ENCODE measurements at regions not wholly inside any gene's neighbourhood (a gene's known extent, or its start where the extent isn't known, plus 50 kb on each side); places are given as distances from the start of the nearest gene placed in this dataset.

DNA sequence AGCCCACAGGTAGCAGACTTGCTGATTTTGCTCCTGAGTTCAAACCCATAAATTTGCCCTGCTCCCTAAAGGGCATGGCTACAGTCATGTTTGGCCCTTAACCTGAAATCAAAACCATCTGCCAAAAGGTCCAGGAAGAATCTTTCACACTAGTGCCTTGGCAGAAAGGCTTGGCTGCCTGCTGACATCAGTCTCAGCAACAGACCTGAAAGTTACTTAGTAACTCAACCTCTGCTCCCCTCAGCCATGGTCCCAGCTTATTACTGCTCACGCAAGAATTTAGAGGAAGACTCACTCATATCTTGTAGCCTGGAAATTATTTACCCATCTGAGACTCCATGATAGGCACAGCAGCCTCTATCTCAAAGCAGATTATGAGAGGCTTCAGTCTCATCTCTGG is 98.0 kb upstream of the KIF2B start:
- no peak for DNase-seq (ENCODE audit: low read depth in 2 of 2)
- H3K4me3 ChIP-seq (replicated peaks in 1 of 2; ENCODE audit: low read depth in 2 of 2, low read length in 2 of 2), result no peak overlapping the region

GRCh38 chr17:53722407-53722806 is 100.3 kb upstream of the KIF2B start:
- no peak overlapping the region for H3K4me3 ChIP-seq (replicated peaks in 1 of 2; ENCODE audit: low read depth in 2 of 2, low read length in 2 of 2)
- TF ChIP-seq, protein P1, sequence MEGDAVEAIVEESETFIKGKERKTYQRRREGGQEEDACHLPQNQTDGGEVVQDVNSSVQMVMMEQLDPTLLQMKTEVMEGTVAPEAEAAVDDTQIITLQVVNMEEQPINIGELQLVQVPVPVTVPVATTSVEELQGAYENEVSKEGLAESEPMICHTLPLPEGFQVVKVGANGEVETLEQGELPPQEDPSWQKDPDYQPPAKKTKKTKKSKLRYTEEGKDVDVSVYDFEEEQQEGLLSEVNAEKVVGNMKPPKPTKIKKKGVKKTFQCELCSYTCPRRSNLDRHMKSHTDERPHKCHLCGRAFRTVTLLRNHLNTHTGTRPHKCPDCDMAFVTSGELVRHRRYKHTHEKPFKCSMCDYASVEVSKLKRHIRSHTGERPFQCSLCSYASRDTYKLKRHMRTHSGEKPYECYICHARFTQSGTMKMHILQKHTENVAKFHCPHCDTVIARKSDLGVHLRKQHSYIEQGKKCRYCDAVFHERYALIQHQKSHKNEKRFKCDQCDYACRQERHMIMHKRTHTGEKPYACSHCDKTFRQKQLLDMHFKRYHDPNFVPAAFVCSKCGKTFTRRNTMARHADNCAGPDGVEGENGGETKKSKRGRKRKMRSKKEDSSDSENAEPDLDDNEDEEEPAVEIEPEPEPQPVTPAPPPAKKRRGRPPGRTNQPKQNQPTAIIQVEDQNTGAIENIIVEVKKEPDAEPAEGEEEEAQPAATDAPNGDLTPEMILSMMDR (IDR thresholded peaks at IDR 0.05; ENCODE audit: low read depth, low read length), result no peak
- peak; percentile 86 to 96 for DNase-seq (ENCODE audit: low read depth in 2 of 2)

More for the DNA sequence above, 98.0 kb upstream of the KIF2B start:
- TF ChIP-seq, protein P1 (IDR thresholded peaks at IDR 0.05; ENCODE audit: low read depth, low read length), result no peak

- peak in 1 of 2 donors; percentile 3 for DNase-seq (ENCODE audit: low read depth in 2 of 2)
- TF ChIP-seq, protein P1 (IDR thresholded peaks at IDR 0.05; ENCODE audit: low read depth, low read length), result no peak
- no peak overlapping the region for H3K4me3 ChIP-seq (replicated peaks in 1 of 2; ENCODE audit: low read depth in 2 of 2, low read length in 2 of 2)
Observed at GRCh38 chr17:53721101-53721500, 101.6 kb upstream of the KIF2B start.

- TF ChIP-seq, protein P1 (IDR thresholded peaks at IDR 0.05; ENCODE audit: low read depth, low read length), result no peak
- DNase-seq (ENCODE audit: low read depth in 2 of 2), result peak in 1 of 2 donors; percentile 2
Observed at GRCh38 chr17:53719229-53719628, 103.5 kb upstream of the KIF2B start.

GRCh38 chr17:53707566-53707965 is 115.2 kb upstream of the KIF2B start:
- TF ChIP-seq, protein P1 (IDR thresholded peaks at IDR 0.05; ENCODE audit: low read depth, low read length), result no peak
- no peak overlapping the region for H3K4me3 ChIP-seq (replicated peaks in 1 of 2; ENCODE audit: low read depth in 2 of 2, low read length in 2 of 2)
- DNase-seq (ENCODE audit: low read depth in 2 of 2), result no peak

More at GRCh38 chr17:53719229-53719628, 103.5 kb upstream of the KIF2B start:
- H3K4me3 ChIP-seq (replicated peaks in 1 of 2; ENCODE audit: low read depth in 2 of 2, low read length in 2 of 2), result no peak overlapping the region

DNA sequence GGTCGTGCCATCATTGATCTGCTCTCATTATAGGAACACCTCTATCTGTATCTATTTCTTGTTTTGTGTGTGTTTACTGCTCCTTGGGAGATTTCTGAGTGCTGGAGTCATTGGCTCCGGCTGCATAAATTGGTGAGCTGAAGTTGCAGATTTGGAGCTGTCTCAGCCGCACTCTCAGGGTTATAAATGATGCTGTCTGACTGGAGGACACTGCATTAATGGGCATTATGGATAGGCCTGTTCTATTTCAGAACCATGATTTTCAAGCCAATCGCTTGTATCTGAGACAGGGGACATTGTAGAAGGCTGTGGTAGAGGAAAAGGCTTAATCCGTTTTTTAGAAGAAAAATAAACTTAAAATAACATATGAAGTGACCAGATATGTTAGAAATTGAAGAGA is 126.4 kb upstream of the KIF2B start:
- no peak overlapping the region for H3K4me3 ChIP-seq (replicated peaks in 1 of 2; ENCODE audit: low read depth in 2 of 2, low read length in 2 of 2)
- DNase-seq (ENCODE audit: low read depth in 2 of 2), result no peak
- TF ChIP-seq, protein P1 (IDR thresholded peaks at IDR 0.05; ENCODE audit: low read depth, low read length), result no peak

GRCh38 chr17:53687324-53687723 is 135.4 kb upstream of the KIF2B start:
- no peak for DNase-seq (ENCODE audit: low read depth in 2 of 2)
- TF ChIP-seq, protein P1 (IDR thresholded peaks at IDR 0.05; ENCODE audit: low read depth, low read length), result no peak
- no peak overlapping the region for H3K4me3 ChIP-seq (replicated peaks in 1 of 2; ENCODE audit: low read depth in 2 of 2, low read length in 2 of 2)

Data from cardiac fibroblast (primary cell).